Stimulated activated CD8-positive, alpha-beta memory T cell treated with anti-CD3 and anti-CD28 coated beads, Interleukin-4, amount 100 ng/mL, for 4 hours (primary cell): ENCODE measurements at regions not wholly inside any gene's neighbourhood (a gene's known extent, or its start where the extent isn't known, plus 50 kb on each side); places are given as distances from the start of the nearest gene placed in this dataset.
A peak's percentile ranks its signal among the peaks of the same experiment; 100 is the strongest.

Experiments
- DNase-seq, 2 donors: peaks; one replicate each; pipeline ENCODE4 v3.0.0-alpha.2; 2020; ENCODE audit warnings: low read depth in 2 of 2, low spot score in 1 of 2

DNA sequence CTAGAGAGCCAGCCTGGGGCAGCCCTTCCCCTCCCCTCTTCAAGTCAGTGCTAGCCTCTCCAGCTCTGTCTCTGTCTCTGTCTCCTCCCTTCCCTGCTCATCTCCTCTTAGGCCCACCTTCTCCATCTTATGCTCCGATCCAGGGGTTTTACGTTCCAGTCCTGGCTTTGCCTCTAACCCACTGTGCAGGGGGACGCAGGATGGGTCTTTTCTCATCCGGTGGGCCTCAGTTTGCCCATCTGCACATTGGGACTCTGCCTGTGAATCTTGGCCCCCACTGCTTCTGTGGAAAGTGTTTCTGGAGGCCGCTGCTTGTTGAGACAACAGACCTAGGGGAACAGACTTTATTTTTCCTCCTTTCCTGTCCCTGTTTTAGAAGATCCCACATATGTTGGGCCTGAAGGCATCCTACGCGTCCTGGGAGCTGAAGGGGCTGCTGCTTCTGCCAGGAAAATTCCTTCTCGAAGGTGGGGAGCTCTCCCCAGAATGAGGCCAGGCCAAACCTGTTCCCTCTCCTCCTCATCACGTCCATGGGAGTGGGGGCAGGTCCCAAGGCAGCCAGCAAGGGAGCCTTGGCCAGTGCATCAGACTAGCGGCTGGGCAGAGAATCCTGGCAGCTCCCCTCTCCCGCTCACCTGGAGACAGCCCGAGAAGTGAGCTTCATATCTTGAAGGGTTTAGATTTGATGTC is 99.5 kb upstream of the CSF3R start:
- DNase-seq, result no peak

DNA sequence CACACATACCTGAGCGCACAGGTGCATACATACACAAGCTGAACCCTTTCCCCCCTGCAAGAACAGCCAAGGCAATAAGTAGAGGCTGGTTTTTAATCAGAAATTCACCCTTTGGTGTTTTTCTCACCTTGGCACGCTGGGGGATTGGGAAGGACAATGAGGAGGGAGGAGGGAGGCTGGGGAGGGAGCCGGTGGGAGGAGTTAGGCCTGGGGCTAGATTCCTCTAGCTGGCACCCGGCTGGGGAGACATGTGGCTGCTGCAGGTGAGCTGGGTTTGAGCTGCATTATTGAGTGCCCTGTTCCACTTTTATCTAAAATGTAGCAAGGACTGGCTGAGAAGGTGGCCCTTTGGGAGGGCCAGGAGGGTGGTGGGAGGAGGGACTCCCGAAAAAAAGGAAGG is 97.8 kb upstream of the CSF3R start:
- no peak for DNase-seq

DNA sequence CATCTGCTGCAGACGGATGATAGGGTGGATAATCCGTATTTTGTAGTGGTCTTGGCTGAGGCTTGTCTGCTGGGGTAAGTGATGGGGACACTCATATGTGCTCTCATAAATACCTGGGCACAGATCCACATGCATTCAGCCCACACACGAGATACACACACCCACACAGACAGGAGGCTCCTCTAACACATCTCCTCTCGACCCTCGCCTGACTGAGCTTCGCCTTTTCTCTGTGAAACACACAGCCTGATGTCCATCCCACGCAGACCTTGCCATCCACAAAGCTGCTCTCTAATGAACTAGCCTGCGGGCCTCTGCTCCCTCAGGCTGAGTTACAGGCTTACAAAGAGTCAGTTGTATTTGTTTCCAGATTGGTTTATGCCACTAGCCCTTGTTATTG is 96.3 kb upstream of the CSF3R start:
- no peak for DNase-seq

DNA sequence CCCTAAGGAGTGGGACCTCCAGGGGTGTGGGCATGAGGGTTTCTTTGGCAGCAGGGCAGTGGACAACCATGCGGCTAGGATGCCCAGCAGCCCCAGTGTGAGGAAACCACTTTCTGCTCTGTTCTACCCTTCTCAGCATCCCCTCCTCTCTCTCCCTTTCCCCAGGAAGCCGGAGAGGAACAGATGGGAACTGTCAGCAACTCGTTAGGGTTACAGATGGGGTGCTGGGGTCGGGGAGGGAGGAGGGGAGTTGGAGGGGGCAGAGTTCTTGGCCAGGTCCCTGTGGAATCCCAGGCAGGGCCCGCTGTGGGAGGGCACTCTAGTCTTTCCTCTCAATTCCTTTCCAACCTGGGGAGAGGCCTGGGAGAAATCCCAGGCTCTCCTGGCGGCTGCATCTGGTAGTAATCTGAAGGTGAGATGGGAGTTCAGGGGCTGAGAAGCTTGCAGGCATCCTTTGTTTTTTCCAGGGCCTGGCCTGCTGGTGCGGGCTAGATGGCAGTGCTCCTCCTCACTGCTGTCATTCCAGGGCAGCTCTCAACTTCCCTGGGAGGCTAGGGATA is 93.9 kb upstream of the CSF3R start:
- DNase-seq, result no peak

DNA sequence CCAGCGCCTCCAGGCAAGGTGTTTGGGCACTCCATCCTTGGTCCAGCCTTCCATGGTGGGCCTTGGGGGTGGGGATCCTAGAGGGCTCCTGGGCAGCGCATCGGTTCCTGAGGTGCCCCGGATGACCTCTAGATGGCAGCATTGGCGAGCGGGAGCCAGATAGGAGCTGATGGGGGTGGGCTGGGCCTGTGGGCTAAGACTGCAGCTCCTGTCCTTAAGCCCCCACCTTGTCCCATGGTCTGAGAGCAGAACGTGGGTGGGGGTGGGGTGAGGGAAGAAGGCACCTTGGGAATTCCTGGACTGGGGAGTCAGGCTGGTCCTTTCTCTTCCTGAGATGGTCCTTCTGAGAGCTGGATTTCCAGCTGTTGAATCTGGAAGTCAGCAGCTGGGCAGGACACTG is 93.4 kb upstream of the CSF3R start:
- peak in 1 of 2 donors; percentile 8 for DNase-seq

DNA sequence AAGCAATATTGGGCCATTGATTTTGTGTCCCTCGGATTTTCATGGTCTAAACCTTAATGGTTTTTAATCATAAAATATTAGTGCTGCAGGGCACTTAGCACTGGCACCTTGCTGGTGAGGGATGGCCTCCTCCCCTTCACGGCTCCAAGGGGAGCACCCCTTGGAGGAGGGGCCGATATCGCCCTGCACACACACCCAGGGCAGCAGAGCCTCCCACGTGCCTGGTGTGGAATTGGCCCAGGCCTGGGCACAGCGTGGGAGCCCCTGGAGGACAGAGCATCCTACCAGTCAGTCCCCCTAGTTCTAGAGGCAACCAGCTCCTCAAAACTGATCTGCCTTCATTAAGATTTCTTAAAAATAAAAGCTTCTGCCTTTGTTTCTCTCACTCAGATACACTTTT is 90.7 kb upstream of the CSF3R start:
- no peak for DNase-seq

DNA sequence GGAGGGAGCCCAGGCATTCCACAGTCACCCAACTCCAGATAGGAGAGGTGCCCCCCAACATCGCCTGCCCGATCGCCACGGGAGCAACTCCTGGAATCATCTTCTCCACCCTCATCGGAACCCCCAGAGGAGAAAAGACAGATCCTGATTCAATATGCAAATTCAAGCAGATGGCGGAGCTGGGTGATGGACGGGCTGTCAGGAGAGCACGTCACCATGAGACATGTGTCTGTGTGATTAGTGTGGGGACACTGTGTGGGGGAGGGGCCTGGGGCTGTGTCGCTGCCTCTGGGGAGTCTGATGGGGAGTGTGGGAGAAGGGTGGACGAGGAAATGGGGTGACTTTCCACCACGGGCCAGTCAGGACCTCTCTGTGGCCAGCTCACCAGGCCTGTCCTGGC is 90.2 kb upstream of the CSF3R start:
- DNase-seq, result no peak

DNA sequence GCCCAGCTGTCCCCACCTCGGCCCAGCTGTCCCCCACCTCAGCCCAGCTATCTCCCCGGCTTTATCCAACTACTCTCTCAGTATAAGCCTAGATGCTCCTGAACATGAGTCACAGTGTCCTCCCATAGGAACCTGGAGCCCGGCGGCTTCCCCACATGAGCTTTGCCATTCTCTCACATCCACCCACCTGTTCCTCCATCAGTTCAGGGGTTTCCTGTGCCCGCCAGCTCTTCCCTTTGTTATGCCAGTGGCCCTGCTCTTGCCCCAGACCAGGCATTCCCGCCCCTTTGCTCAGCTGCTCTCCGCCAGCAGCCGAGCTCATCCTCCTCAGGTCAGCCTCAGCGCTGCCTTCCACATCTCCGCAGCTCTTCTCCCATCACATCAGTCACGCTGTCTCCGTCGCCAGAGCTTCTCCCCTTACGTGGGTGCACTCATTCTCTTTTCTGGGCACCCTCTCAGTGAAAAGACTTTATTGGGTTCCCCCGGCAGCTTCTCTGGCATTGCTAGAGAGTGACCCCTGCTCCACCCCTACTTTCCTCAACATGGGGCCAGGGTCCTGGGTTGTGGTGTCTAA is 89.5 kb upstream of the CSF3R start:
- DNase-seq, result no peak

DNA sequence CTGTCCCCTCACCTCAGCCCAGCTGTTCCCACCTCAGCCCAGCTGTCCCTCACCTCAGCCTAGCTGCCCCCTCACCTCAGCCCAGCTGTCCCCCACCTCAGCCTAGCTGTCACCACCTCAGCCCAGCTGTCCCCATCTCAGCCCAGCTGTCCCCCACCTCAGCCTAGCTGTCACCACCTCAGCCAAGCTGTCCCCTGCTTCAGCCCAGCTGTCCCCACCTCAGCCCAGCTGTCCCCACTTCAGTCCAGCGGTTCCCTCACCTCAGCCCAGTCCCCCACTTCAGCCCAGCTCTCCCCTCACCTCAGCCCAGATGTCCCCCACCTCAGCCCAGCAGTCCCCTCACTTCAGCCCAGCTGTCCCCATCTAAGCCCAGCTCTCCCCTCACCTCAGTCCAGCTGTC is 88.4 kb upstream of the CSF3R start:
- DNase-seq, result no peak

DNA sequence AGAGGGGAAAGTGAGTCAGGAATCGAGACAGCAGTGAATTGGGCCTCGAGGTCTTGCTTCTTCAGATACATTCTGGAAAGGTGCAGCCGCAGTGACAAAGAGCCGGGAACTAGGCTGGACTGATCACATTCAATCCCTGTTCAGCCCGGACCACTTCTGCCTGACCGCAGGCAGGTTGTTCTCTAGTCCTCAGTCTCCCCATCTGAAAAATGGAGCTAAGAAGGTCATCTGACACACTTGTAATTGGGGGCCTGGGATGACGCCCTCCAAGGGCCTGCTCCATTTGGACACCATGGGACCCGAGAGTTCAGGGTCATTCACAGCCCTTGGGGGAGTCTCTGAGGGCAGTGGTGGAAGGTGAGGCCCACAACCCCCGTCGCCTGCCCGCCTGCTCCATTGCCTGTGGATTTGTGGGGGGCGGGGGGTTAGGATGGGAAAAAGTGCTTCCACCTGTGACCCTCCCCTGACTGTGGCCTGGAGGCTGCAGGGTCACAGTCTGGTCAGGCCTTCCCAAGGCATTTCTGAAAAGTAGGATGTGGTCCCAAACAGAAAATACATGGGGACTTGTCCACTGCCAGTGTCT is 87.9 kb upstream of the CSF3R start:
- DNase-seq, result no peak

DNA sequence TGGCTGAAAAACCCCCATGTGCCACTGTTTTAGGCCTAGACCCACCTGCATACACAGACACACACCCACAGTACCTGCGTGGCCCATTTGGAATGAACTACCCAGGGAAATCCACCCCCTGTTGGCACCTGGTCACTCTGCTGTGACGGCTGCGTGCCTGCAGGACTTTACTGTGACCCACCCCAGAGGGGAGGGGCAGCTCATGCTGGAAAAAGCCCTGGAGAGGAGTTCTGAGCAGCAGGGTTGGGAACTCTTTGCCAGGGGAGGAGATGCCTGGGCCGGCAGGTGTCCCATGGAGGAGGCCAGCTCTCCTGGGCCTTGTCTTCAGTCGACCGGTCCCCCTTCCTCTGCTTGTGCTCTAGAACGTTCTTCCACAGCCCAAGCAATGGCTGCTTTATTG is 87.3 kb upstream of the CSF3R start:
- no peak for DNase-seq

DNA sequence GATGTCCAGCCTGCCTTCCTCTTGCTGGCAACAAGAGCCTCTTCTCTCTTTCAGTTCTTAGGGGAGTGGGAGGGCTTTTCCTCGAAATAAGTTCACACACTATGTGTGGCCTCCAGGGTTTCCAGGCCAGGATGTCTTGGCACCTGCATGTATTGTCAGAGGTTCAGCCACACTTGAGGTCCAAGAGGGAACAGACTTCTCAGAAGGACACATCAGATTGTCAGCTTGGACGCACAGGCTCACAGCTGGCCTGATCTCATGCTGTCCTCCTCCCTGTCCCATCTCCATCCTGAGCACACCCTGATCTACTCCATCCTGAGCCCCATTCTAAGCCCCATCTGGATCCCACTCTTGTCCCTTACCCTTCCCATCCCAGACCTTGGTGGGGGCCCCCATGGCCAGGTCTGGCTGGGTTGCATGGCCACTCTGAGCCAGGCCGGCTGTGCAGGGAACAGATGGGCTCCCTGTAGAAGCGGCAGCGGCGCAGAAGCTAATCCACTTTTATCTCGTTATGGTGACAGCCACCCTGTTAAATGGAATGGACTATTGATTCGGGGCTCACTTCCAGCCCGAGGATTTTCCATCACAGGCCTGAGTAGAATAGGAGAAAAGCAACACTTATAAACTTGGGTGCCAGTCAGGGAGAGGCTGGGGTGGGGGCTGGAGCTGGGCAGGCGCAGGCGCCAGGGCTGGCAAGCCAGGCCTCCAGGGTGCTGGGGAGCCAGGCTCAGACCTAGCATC is 85.1 kb upstream of the CSF3R start:
- no peak for DNase-seq

DNA sequence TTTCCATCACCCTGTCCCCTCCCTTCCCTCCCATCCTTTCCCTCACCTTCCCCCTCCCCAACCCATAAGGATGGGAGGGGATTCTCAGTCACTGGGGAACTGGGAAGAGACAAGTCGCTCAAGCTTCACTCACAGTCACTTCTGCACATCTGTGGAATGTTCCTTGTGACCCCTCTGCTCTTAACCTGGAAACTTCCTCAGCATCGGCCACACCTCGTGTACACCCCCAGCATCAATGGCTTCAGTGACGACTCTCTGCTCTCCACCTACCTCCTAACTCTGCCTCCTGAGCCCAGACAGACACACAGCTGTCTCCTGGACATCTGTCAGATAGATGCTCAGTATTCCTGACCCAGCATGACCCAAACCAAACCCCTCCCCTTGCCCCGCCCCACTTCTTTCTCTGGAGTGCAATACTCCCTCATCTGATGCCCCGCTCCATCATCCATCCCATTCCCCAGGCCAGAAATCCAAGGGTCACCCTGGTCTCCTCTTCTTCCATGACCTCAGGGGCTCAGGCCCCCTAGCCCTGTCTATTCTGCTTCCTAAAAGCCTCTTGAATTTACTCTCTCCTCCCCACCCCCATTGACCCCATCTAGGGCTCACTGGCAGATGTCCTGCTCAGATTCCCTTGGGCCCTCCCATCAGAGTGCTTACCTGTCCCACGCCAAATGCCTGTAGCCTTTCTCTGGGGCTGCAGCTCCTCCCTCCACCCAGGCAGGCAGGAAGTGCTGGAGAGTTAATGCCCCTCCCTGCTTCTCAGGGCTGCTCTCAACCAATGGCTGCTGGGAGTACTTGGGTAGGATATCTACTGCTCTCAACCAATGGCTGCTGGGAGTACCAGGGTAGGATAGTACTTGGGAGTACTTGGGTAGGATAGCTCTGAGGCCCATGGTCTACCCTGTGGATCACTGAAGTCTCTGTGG is 83.1 kb upstream of the CSF3R start:
- DNase-seq, result no peak

DNA sequence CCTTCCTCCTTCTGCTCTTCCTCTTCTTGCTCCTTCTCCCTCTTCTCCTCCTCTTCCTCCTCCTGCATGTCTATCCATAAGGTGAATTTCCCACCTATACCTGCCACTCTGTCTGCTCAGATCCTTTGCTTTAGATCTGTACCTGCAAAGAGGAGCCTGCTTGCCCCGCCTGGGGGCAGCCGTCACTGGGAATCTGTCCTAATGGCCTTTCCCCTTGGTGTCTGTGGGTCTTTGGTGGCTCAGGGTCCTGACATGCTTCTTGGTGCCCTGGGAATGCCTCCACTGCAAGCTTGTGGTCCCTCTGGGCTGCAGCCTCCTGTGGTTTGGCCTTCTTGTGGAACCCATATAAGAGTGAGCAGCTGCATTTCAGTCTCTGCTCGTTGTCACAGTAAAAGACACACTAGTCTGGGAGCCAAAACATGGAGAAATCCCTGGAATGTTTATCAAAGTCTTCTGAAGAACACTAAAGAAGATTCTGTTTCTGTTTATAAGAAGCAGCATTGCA is 79.5 kb upstream of the CSF3R start:
- no peak for DNase-seq

DNA sequence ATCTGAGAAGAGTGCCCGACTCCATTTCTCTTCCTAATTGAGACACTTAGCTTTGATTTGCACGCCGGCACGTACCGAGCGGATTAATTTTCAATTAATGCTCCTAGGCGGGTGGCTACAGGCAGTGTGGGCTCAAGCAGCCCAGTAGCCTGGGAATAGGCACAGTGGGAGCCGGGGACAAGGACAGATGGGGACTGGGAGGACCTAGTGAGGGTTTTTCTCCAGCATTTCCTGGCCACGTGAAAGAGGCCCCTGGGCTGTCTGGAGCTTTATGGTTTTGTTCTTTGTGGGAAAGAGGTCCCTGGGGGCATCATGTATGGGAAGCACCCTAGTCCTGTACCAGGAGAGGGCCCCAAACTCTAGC is 78.6 kb upstream of the CSF3R start:
- no peak for DNase-seq

DNA sequence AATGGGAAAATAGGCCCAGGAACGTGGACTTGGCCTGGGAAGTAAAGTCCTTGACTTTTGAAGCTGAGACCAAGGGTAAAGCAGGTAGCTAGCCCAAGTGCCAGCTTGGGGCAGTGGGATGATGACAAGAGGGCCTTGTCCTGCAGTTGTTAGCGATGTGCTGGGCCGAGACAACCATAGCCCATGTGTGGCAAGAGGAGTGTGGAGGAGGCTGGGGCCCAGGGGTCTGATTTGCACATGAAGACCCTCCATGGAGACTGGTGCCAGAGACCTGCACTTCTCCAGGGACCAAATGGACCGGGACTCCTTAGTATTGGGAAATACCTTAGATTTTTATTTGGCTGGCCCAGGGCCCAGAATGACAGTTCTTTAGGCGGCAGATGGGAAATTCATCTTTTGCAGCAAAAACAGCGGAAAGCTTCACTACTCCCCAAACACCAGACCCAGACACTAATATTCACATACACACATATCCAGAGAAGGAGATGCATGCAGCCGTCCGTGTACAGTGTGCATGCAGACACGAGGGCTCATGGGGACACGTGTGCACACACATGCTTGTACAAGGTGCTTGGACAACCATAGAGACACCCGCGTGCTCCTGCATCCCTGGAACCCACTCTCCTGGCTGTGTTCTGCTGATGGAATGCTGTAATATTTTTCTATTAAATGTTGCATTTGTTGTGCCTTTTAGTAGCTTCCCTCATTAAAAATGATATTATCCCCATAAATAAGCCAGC is 78.1 kb upstream of the CSF3R start:
- DNase-seq, result no peak

DNA sequence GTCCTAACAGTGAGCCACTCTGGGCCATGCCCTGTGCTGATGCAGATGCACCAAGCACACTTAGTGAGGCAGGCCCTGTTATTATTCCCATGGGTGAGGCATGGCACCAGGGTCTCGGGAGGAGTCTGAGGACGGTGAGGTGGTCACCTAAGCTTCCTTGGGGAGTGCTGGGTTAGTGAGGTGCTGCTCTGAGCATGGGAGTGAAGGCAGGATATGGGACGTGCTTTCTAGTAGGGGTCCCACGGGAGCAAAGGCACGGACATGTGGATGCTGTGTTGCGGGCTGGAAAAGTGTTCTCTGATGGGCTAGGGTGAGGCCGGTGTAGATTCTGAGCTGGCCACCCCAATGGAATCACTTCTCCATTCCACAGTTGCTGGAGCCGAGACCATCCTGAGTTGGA is 77.5 kb upstream of the CSF3R start:
- DNase-seq, result no peak

DNA sequence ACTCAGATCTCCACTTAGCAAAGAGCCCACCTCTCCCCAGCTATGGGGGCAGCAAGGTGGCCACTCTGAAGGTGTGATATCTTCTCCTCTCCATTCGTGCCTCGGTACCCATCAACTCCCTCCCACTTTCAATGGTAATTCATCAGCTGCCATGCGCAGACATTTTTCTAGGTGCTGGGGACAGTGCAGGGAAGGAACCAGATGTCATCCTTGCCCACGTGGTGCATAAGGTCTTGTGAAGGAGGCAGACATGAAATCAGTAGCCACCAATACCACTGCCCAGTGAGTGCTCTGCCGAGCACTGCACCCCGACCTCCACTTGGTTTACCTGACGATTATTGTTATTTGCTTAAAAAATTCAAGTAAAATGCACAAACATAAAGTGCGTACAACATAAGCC is 76.3 kb upstream of the CSF3R start:
- DNase-seq, result no peak

DNA sequence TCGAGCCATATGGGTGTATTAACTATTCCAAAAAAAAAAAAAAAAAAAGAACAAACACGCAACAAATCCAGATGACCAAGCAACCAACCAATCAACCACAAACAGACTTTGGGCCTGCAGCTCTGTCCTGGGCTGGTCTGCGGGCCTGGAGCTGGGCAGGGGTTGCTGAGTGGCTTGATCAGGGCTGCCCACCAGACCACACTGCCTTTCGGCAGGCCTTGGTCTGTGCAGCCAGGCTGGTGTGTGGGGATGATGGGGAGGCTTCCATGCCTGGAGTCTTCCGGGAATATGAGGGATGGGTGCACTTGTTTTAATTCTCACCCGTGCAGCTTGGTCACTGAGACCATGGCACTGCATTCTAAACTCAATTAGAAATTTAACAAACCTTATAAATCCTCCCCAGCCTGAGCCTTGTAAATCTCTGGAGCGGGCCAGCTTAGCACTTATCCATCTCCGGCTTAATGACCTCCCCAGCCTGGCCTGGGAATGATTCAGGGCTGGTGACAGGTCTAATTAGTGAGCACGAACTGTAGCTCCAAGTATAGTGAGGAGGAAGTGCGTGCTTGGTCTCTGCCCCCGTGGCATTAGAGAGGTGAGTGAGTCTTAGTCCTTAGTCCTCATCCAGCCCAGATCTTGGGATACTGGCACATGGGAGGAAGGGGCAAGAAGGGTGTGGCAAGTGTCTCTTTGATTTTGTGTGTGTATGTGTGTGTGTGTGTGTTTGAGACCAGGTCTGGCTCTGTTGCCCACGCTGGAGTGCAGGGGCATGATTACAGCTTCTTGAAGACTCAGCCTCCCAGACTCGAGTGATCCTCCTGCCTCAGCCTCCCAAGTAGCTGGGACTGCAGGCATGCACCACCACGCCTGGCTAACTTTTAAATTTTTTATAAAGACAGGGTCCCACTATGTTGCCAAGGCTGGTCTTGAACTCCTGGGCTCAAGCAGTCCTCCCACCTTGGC is 74.6 kb upstream of the CSF3R start:
- no peak for DNase-seq
